ENCODE measurements at regions not wholly inside any gene's neighbourhood (a gene's known extent, or its start where the extent isn't known, plus 50 kb on each side); places are given as distances from the start of the nearest gene placed in this dataset.

DNA sequence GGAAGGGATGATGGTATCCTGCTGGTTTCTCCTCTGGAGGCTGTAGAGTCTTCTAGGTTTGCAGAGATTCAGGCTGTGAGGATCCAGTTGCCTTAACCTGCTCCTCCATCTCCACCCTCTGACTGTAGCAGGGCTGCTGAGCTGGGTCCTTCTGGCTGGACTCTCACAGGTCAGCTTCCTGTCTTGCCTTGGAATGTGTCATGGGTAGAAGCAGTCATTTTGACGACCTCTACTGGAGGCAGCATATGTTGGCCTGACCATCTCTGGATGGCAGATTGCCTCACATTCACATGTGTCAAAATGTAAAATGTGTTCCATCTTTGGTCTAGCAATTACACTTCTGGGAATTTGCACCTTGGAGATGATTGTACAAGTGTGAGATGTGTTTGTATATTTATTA, 504.4 kb upstream of the EEF2KMT start:
- TF ChIP-seq CTCF (IDR thresholded peaks at IDR 0.05) = no peak
- H3K9me3 ChIP-seq = no peaks in the 10 kb centered on the region
- H3K27me3 ChIP-seq = no peaks in the 10 kb centered on the region
- H3K27ac ChIP-seq = no peak overlapping the region
- H3K4me3 ChIP-seq (ENCODE audit: low read depth in 1 of 2, low read length in 1 of 2) = no peak overlapping the region
- no peaks in the 10 kb centered on the region for H3K4me1 ChIP-seq (ENCODE audit: control insufficient read depth in 1 of 2, insufficient read depth in 1 of 2, low read depth in 1 of 2, low read length in 1 of 2)
- no peaks in the 10 kb centered on the region for H3K36me3 ChIP-seq

DNA sequence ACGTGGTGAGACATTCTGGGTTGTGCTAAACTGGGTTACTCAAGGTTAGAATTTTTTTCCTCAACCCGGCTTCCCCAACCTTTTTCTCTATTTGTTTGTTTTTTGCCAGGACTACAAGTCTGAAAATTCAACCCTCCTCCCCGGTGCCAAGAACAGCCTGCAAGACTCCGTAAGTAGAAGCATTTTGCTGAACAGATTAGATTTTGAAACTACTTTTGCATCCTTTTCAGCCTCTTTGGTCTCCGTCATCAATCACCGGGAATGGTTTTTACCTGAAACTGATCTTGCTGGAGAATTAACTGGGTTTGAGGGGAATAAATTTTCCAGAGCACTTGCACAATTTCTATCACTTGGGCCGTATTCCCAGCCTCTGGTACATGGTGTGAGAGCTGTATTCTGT, 501.2 kb upstream of the EEF2KMT start:
- no peaks in the 10 kb centered on the region for H3K36me3 ChIP-seq
- no peaks in the 10 kb centered on the region for H3K27me3 ChIP-seq
- no peaks in the 10 kb centered on the region for H3K9me3 ChIP-seq
- H3K4me1 ChIP-seq (ENCODE audit: control insufficient read depth in 1 of 2, insufficient read depth in 1 of 2, low read depth in 1 of 2, low read length in 1 of 2) = no peaks in the 10 kb centered on the region
- H3K27ac ChIP-seq = no peak overlapping the region
- no peak overlapping the region for H3K4me3 ChIP-seq (ENCODE audit: low read depth in 1 of 2, low read length in 1 of 2)
- TF ChIP-seq CTCF (IDR thresholded peaks at IDR 0.05) = no peak

DNA sequence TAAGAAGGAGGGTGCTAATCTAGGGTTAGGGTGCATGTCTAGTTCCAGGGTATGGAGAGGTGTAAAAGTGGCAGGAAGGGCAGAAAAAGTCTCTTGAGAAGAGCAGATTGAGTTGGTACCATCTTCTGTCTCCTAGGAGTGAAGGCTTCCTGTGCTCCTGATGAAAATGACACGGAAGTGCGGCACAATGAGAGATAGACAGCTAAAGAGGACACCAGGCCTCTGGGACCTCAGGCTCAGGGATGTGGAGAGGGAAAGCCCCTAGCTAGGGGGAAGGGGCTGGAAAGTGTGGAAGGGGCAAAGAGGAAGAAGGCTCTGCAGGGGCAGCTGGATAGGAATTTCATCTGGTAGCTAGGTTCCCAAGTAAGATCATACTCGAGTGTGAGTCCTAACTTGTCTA, 498.3 kb upstream of the EEF2KMT start:
- Histone ChIP-seq H3K27me3 (no peaks in the 10 kb centered on the region), H3K36me3 (no peaks in the 10 kb centered on the region), H3K27ac (no peak overlapping the region), H3K4me3 (ENCODE audit: low read depth in 1 of 2, low read length in 1 of 2) (no peak overlapping the region), H3K4me1 (ENCODE audit: control insufficient read depth in 1 of 2, insufficient read depth in 1 of 2, low read depth in 1 of 2, low read length in 1 of 2) (no peaks in the 10 kb centered on the region), H3K9me3 (no peaks in the 10 kb centered on the region)
- TF ChIP-seq CTCF (IDR thresholded peaks at IDR 0.05) = no peak

DNA sequence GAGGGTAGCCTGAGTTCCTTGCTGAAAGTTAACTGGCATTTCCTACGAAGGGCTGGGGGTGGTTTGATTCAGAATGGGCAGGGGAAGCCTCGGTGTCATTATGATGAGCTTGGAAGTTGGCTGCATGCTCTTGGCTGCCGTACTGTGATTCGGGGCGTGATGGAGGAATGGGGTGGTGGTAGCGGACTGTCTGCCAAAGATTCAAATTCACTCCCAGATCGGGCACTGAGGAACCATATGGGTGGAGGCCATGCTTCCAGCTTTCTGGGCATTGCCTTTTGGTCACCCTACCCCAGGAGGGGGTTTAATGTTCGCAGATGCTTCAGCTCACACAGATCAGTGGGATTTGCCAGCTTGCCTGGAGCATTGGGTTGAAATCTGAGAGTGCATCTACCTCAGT, 492.8 kb upstream of the EEF2KMT start:
- H3K27ac ChIP-seq = no peak overlapping the region
- no peak for TF ChIP-seq CTCF (IDR thresholded peaks at IDR 0.05)
- no peak overlapping the region for H3K4me3 ChIP-seq (ENCODE audit: low read depth in 1 of 2, low read length in 1 of 2)
- no peaks in the 10 kb centered on the region for H3K27me3 ChIP-seq
- H3K9me3 ChIP-seq = no peaks in the 10 kb centered on the region
- no peaks in the 10 kb centered on the region for H3K4me1 ChIP-seq (ENCODE audit: control insufficient read depth in 1 of 2, insufficient read depth in 1 of 2, low read depth in 1 of 2, low read length in 1 of 2)
- H3K36me3 ChIP-seq = no peaks in the 10 kb centered on the region

DNA sequence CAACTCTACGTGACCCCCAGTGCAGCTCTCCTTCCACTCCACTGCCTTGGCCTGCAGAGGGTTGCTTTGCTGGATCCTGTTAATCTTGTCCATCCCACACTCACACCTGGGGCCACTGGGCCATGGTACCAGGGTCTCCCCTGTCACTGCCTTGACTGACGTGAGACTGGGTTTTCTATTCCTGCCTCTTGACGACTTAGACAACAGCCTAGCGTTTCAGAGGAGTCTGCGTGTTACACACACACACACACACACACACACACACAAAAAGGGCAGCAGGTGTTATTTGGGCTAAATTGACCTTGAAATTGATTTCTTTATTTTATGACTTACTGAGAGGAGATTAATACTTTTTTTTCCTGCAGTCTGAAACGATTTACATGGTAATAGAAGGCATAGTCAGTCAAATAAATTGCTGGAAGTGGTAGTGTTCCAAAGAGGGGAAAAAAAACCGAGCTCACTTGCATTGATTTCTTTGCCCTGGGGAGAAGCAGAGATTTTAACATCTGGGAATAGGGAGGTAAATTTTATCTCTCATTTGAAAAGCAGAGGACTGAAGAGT, 492.3 kb upstream of the EEF2KMT start:
- Histone ChIP-seq H3K4me1 (ENCODE audit: control insufficient read depth in 1 of 2, insufficient read depth in 1 of 2, low read depth in 1 of 2, low read length in 1 of 2) (no peaks in the 10 kb centered on the region), H3K36me3 (no peaks in the 10 kb centered on the region), H3K27me3 (no peaks in the 10 kb centered on the region), H3K27ac (no peak overlapping the region), H3K9me3 (no peaks in the 10 kb centered on the region), H3K4me3 (ENCODE audit: low read depth in 1 of 2, low read length in 1 of 2) (no peak overlapping the region)
- TF ChIP-seq CTCF (IDR thresholded peaks at IDR 0.05) = no peak

GRCh38 chr16:5584109-5584508, 486.5 kb upstream of the EEF2KMT start:
- no peak for TF ChIP-seq CTCF (IDR thresholded peaks at IDR 0.05)

More at GRCh38 chr16:5584109-5584508, 486.5 kb upstream of the EEF2KMT start:
- Histone ChIP-seq H3K36me3 (no peaks in the 10 kb centered on the region), H3K4me1 (ENCODE audit: control insufficient read depth in 1 of 2, insufficient read depth in 1 of 2, low read depth in 1 of 2, low read length in 1 of 2) (no peaks in the 10 kb centered on the region), H3K27ac (no peak overlapping the region), H3K4me3 (ENCODE audit: low read depth in 1 of 2, low read length in 1 of 2) (no peak overlapping the region), H3K27me3 (no peaks in the 10 kb centered on the region), H3K9me3 (no peaks in the 10 kb centered on the region)

Data from neutrophil (primary cell).